ENCODE measurements at regions not wholly inside any gene's neighbourhood (a gene's known extent, or its start where the extent isn't known, plus 50 kb on each side); places are given as distances from the start of the nearest gene placed in this dataset.
"Not testable (repeated sequence)": the region's sequence is repeated elsewhere in the genome, so short reads cannot be mapped to it uniquely, and the experiment has no call there.

GRCh38 chr7:76709703-76710102 lies 82.6 kb upstream of the POMZP3 start:
- FAIRE-seq: not testable (repeated sequence)

DNA sequence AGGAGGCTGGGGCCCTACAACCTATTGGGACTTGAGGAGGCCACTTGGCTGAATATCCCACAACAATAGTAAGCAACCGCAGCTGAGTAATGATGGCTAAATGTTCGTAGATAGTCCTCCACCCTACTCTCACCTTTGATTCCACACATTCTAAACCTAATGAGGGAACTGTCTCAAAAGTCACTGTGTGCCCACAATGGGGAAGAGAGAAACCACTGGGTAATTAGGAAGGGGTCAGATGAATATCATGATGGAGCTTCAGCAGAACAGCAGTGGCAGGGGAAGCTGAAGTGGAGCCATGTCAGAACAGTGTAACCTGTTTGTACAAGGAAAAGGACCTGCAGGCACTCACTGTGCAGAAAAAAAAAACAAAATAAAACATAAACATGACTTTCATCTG lies 81.4 kb upstream of the POMZP3 start:
- not testable (repeated sequence) for FAIRE-seq

- FAIRE-seq: not testable (repeated sequence)
Measured at GRCh38 chr7:76703815-76704214, 76.7 kb upstream of the POMZP3 start.

DNA sequence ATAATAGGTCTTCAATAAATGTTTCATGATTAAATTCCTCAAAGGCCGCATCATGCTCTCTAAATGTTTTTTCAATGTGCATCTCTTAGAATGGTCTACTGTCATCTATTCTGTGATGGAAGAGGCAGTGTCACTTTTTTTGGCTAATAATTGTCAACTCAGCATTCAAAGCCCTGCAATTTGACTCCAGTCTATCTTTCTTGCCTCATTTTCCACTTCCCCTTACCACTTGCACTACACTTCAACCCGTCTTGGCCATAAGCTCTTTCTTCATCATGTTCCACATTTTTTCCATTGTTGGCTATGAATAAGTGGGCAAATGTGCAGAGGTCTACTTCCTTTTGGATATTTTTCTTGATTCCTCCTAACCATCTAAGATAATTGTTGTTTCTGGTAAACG lies 59.2 kb upstream of the POMZP3 start:
- not testable (repeated sequence) for FAIRE-seq

GRCh38 chr7:76684737-76685136 lies 57.7 kb upstream of the POMZP3 start:
- not testable (repeated sequence) for FAIRE-seq

- FAIRE-seq: not testable (repeated sequence)
Measured at GRCh38 chr7:76683631-76684030, 56.6 kb upstream of the POMZP3 start.

- not testable (repeated sequence) for FAIRE-seq
Measured at GRCh38 chr7:76681810-76682209, 54.7 kb upstream of the POMZP3 start.

DNA sequence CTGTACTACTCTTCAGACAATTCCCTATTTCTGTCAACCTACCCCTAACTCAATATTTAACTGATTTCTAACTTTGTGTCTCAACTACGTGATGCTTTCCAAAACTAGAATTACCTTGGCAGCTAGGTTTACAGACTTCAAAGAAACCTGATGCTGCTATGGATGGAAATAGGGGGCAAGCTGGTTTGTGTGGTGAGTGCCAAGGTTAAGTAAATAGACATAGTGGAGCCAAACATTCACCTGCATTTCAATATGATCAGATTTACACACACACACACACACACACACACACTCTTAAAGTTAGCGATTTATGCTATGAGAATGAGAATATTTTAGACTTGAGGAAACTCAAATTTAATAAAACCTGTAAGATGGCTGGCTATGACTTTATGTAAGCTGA lies 52.1 kb upstream of the POMZP3 start:
- not testable (repeated sequence) for FAIRE-seq

DNA sequence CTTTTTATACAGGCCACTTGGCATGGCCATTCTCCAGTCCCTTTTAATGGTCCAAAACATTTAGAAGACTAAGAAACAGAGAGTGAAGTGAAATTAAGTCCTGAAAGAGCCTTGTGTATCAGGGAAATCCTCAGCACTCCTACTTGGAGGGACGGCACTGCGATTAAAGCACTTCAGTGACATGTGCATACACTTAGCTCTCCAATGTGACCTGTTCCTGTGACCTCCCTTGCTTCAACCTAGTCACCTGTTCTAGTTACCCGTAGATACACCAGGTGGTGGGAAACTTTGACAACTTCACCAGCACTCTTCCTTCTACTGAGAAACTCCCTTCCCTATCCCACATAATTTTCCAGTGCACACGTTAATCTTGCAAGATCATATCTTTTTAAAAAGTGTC lies 51.4 kb upstream of the POMZP3 start:
- FAIRE-seq: not testable (repeated sequence)

- FAIRE-seq: not testable (repeated sequence)
Measured at GRCh38 chr7:76676890-76677289, 49.8 kb upstream of the POMZP3 start.

Data from G401.6 (cell line).